Esophagus muscularis mucosa (tissue), 3 donors: ENCODE measurements at regions not wholly inside any gene's neighbourhood (a gene's known extent, or its start where the extent isn't known, plus 50 kb on each side); places are given as distances from the start of the nearest gene placed in this dataset.

Source experiments
- POLR2AphosphoS5 ChIP-seq, 2 donors: sonication (generic); formaldehyde crosslinking; IDR thresholded peaks; one replicate each; pipeline ENCODE4 v1.6.1; 2017; ENCODE audit warnings: antibody characterized with exemption in 2 of 2
- TF ChIP-seq, protein P1 (sequence below), 3 experiments: fragments of 200-600 bp in 2 of 3; fragments of 450-650 bp in 1 of 3; sonication (generic) in 2 of 3; IDR thresholded peaks; one replicate each; pipeline ENCODE4 v1.5.1; 2017 to 2019; ENCODE audit warnings: antibody characterized with exemption in 3 of 3, mild to moderate bottlenecking in 2 of 3, moderate library complexity in 1 of 3

DNA sequence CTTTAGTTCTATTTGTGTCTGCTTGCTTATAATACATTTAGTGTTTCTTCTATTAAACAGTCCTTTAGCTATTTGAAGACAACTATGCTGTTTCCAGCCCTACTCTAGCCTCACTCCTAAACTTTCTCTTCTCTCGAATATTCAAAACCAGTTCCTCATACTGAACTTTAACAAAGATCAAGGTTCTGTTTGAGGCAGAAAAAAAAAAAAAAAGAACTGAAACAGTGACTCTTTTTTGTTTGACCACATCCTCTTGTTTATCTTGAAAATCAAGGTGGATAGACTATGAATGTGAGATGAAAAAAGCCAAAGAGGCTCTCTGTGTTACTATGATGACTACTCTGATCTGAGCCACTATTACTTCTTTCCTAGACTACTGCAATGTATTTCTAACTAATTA, 154.3 kb downstream of the ZNF365 start:
- TF ChIP-seq, protein P1, sequence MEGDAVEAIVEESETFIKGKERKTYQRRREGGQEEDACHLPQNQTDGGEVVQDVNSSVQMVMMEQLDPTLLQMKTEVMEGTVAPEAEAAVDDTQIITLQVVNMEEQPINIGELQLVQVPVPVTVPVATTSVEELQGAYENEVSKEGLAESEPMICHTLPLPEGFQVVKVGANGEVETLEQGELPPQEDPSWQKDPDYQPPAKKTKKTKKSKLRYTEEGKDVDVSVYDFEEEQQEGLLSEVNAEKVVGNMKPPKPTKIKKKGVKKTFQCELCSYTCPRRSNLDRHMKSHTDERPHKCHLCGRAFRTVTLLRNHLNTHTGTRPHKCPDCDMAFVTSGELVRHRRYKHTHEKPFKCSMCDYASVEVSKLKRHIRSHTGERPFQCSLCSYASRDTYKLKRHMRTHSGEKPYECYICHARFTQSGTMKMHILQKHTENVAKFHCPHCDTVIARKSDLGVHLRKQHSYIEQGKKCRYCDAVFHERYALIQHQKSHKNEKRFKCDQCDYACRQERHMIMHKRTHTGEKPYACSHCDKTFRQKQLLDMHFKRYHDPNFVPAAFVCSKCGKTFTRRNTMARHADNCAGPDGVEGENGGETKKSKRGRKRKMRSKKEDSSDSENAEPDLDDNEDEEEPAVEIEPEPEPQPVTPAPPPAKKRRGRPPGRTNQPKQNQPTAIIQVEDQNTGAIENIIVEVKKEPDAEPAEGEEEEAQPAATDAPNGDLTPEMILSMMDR (IDR thresholded peaks at IDR 0.05): no peak
- no peak for TF ChIP-seq POLR2AphosphoS5 (IDR thresholded peaks at IDR 0.05)
